SK-N-SH treated with all-trans-retinoic acid at 6 μM for 48 hours (cell line): ENCODE measurements at regions not wholly inside any gene's neighbourhood (a gene's known extent, or its start where the extent isn't known, plus 50 kb on each side); places are given as distances from the start of the nearest gene placed in this dataset.

Source experiments
- ATAC-seq: fragments of 200-7000 bp; cut with Tn5 transposase; 3 replicates; pipeline ENCODE4 v1.9.1; 2020; ENCODE audit warnings: mild to moderate bottlenecking, moderate library complexity
- ARNTL ChIP-seq: fragments of 450-650 bp; formaldehyde crosslinking; IDR thresholded peaks from 2 replicates; pipeline ENCODE4 v1.5.0; 2020; ENCODE audit warnings: low read depth, mild to moderate bottlenecking, moderate library complexity, borderline replicate concordance
- BACH2 ChIP-seq: fragments of 250-450 bp; sonication (Bioruptor Pico); IDR thresholded peaks from 2 replicates; pipeline ENCODE4 v1.9.0; 2021; ENCODE audit warnings: mild to moderate bottlenecking, borderline replicate concordance
- CSDC2 ChIP-seq: fragments of 250-450 bp; sonication (Bioruptor Pico); IDR thresholded peaks from 2 replicates; pipeline ENCODE4 v1.5.0; 2020; ENCODE audit warnings: mild to moderate bottlenecking, moderate library complexity
- ESRRG ChIP-seq: fragments of 250-450 bp; sonication (Bioruptor Pico); IDR thresholded peaks from 2 replicates; pipeline ENCODE4 v1.6.1; 2021; ENCODE audit warnings: mild to moderate bottlenecking
- GLIS3 ChIP-seq: fragments of 250-450 bp; sonication (Bioruptor Pico); IDR thresholded peaks from 2 replicates; pipeline ENCODE4 v1.5.0; 2020; ENCODE audit warnings: mild to moderate bottlenecking, moderate library complexity
- ISL1 ChIP-seq: fragments of 250-450 bp; sonication (Bioruptor Pico); IDR thresholded peaks from 2 replicates; pipeline ENCODE4 v2.1.2; 2022; ENCODE audit warnings: mild to moderate bottlenecking, moderate library complexity
- OSR1 ChIP-seq: fragments of 250-450 bp; sonication (Bioruptor Pico); IDR thresholded peaks from 2 replicates; pipeline ENCODE4 v1.8.0; 2022; ENCODE audit warnings: moderate library complexity, mild to moderate bottlenecking, inconsistent platforms
- PPARA ChIP-seq: fragments of 250-450 bp; sonication (Bioruptor Pico); IDR thresholded peaks from 2 replicates; pipeline ENCODE4 v1.5.0; 2020; ENCODE audit warnings: mild to moderate bottlenecking, borderline replicate concordance
- RARB ChIP-seq: fragments of 250-450 bp; sonication (Bioruptor Pico); IDR thresholded peaks from 2 replicates; pipeline ENCODE4 v1.8.0; 2021; ENCODE audit warnings: mild to moderate bottlenecking, moderate library complexity
- SNAI2 ChIP-seq: fragments of 250-450 bp; sonication (Bioruptor Pico); IDR thresholded peaks from 2 replicates; pipeline ENCODE4 v1.5.0; 2020; ENCODE audit warnings: mild to moderate bottlenecking, moderate library complexity
- TCF4 ChIP-seq: fragments of 250-450 bp; sonication (Bioruptor Pico); IDR thresholded peaks from 2 replicates; pipeline ENCODE4 v1.8.0; 2021; ENCODE audit warnings: mild to moderate bottlenecking, moderate library complexity, borderline replicate concordance
- TOX ChIP-seq: fragments of 250-450 bp; sonication (Bioruptor Pico); IDR thresholded peaks from 2 replicates; pipeline ENCODE4 v1.8.0; 2021; ENCODE audit warnings: mild to moderate bottlenecking, moderate library complexity, borderline replicate concordance
- ZC3H10 ChIP-seq: fragments of 250-450 bp; sonication (Bioruptor Pico); IDR thresholded peaks from 2 replicates; pipeline ENCODE4 v1.5.1; 2021; ENCODE audit warnings: mild to moderate bottlenecking, moderate library complexity
- ZFP3 ChIP-seq: fragments of 250-450 bp; sonication (Bioruptor Pico); IDR thresholded peaks from 2 replicates; pipeline ENCODE4 v1.5.0; 2020; ENCODE audit warnings: mild to moderate bottlenecking, moderate library complexity
- ZFP30 ChIP-seq: fragments of 450-650 bp; formaldehyde crosslinking; IDR thresholded peaks from 2 replicates; pipeline ENCODE4 v1.5.0; 2022; ENCODE audit warnings: mild to moderate bottlenecking, moderate library complexity
- ZNF565 ChIP-seq: fragments of 450-650 bp; formaldehyde crosslinking; conservative IDR thresholded peaks from 2 replicates; pipeline ENCODE4 v1.5.0; 2020; ENCODE audit warnings: low read depth, mild to moderate bottlenecking, moderate library complexity
- ZNF70 ChIP-seq: fragments of 450-650 bp; formaldehyde crosslinking; IDR thresholded peaks from 2 replicates; pipeline ENCODE4 v1.5.0; 2020; ENCODE audit warnings: mild to moderate bottlenecking, moderate library complexity
- ZNF8 ChIP-seq: fragments of 450-650 bp; formaldehyde crosslinking; IDR thresholded peaks from 2 replicates; pipeline ENCODE4 v1.5.0; 2020; ENCODE audit warnings: mild to moderate bottlenecking, moderate library complexity
- TF ChIP-seq, protein P1 (sequence below): fragments of 250-450 bp; sonication (Bioruptor Pico); IDR thresholded peaks from 2 replicates; pipeline ENCODE4 v1.8.0; 2021; ENCODE audit warnings: low read depth, mild to moderate bottlenecking, moderate library complexity, borderline replicate concordance
- TF ChIP-seq, protein P2 (sequence below): fragments of 250-450 bp; sonication (Bioruptor Pico); IDR thresholded peaks from 2 replicates; pipeline ENCODE4 v1.5.0; 2020; ENCODE audit warnings: mild to moderate bottlenecking, moderate library complexity
- TF ChIP-seq, protein P3 (sequence below): fragments of 250-450 bp; sonication (Bioruptor Pico); IDR thresholded peaks from 2 replicates; pipeline ENCODE4 v1.5.1; 2020; ENCODE audit warnings: low read depth, mild to moderate bottlenecking, moderate library complexity
- TF ChIP-seq, protein P4 (sequence below): fragments of 250-450 bp; sonication (Bioruptor Pico); IDR thresholded peaks from 2 replicates; pipeline ENCODE4 v1.5.1; 2021; ENCODE audit warnings: mild to moderate bottlenecking, moderate library complexity

DNA sequence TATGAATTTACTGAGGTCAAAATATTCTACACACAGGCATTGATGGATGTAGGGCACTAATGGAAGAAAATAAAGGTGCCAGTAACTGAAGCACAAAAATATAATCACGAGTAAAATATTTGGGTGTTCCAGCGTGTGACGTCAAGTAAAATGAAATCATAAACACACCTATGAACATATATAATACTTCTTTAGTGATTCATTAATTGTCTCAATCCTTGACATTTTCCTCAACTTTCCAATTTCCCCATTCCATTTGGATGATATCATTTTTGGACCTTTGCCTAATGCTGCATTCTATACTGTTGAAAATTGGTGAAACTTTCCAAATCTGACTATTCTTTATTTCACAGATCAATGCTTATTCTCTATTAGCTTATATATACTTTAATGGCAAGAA lies 649.3 kb downstream of the GALC start (continued):
- no peak for TF ChIP-seq ESRRG (CRISPR knock-in tag)
- TF ChIP-seq ZNF8: no peak
- TF ChIP-seq, protein P1, sequence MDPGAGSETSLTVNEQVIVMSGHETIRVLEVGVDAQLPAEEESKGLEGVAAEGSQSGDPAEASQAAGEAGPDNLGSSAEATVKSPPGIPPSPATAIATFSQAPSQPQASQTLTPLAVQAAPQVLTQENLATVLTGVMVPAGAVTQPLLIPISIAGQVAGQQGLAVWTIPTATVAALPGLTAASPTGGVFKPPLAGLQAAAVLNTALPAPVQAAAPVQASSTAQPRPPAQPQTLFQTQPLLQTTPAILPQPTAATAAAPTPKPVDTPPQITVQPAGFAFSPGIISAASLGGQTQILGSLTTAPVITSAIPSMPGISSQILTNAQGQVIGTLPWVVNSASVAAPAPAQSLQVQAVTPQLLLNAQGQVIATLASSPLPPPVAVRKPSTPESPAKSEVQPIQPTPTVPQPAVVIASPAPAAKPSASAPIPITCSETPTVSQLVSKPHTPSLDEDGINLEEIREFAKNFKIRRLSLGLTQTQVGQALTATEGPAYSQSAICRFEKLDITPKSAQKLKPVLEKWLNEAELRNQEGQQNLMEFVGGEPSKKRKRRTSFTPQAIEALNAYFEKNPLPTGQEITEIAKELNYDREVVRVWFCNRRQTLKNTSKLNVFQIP (CRISPR knock-in tag): no peak
- TF ChIP-seq CSDC2 (CRISPR knock-in tag): no peak

DNA sequence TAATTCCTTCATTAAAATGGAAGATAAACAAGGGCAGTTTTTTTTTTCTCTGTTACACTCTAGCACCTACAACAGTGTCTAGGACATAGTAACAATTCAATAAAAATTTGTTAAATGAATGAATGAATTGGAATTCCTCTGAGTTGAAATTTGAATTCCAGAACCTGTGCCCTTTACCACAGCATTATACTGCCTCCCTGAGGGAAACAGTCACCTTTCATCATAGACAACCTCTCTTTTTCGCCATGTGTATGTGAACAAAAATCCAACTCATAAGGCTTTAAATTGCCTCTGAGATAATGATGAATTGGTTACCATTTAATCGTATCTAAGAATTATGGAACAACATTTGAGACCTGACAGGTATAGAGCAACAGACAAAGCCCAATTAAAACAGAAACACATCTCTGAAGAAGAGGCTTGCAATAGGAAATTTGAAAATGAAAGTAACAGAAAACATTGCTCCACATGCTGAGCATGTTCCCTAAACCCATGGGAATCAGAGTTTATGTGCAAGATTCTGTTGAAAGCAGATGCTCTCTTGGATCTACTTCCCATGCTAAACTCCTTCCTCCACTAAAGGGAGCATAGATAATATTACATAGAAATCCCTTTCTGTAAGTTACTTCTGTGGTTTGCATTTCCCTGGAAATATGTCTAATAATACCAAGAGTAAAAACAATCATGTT lies 657.8 kb downstream of the GALC start:
- TF ChIP-seq GLIS3 (CRISPR knock-in tag) (no peak), BACH2 (CRISPR knock-in tag) (no peak)
- ATAC-seq: no peak

DNA sequence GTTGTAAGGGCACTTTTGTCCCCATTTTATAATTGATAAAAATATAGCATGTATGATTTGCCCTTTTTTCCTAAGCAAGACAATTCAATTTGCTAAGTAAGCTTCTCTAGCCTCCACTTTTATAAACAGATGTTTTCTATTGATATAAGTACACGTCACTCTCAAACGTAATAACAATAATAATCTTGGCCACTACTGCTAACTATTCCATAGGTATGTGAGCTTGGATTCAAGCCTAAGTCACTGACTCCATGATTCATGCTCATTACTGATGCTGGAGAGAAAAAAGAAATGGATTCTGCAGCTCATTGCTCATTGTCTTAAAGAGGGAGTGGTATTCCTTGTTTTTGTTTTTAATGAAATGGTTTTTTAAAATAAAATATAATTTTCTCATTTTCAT lies 661.0 kb downstream of the GALC start:
- no peak for ATAC-seq
- TF ChIP-seq OSR1 (CRISPR knock-in tag) (no peak), ARNTL (CRISPR knock-in tag) (no peak), GLIS3 (CRISPR knock-in tag) (no peak), ZNF70 (CRISPR knock-in tag) (no peak), PPARA (CRISPR knock-in tag) (no peak), ESRRG (CRISPR knock-in tag) (no peak), ZNF565 (CRISPR knock-in tag) (no peak), RARB (CRISPR knock-in tag) (no peak), ZFP30 (CRISPR knock-in tag) (no peak), ZFP3 (no peak), ISL1 (no peak)
- TF ChIP-seq, protein P2, sequence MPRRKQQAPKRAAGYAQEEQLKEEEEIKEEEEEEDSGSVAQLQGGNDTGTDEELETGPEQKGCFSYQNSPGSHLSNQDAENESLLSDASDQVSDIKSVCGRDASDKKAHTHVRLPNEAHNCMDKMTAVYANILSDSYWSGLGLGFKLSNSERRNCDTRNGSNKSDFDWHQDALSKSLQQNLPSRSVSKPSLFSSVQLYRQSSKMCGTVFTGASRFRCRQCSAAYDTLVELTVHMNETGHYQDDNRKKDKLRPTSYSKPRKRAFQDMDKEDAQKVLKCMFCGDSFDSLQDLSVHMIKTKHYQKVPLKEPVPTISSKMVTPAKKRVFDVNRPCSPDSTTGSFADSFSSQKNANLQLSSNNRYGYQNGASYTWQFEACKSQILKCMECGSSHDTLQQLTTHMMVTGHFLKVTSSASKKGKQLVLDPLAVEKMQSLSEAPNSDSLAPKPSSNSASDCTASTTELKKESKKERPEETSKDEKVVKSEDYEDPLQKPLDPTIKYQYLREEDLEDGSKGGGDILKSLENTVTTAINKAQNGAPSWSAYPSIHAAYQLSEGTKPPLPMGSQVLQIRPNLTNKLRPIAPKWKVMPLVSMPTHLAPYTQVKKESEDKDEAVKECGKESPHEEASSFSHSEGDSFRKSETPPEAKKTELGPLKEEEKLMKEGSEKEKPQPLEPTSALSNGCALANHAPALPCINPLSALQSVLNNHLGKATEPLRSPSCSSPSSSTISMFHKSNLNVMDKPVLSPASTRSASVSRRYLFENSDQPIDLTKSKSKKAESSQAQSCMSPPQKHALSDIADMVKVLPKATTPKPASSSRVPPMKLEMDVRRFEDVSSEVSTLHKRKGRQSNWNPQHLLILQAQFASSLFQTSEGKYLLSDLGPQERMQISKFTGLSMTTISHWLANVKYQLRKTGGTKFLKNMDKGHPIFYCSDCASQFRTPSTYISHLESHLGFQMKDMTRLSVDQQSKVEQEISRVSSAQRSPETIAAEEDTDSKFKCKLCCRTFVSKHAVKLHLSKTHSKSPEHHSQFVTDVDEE (CRISPR knock-in tag): no peak
- TF ChIP-seq, protein P1 (CRISPR knock-in tag): no peak

DNA sequence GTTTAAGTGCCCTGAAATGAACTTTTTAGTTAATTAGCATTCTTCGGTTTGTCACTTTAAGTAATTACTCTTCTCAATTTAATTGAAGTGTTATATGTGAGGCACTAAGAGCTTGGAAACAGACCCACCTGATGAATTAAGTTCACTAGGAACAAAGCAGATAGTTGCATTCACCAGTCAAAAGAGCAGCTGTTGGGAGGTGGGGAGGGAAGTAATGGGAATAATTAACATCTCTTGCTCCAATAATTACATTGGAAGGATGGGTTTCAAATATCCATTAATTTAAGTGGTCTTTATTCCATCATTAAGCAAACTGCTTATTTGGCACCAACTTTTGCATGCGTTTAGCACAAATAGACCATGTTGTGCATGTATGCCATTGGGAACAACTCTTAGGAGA lies 667.2 kb downstream of the GALC start:
- no peak for ATAC-seq
- TF ChIP-seq ZC3H10 (CRISPR knock-in tag) (no peak), ESRRG (CRISPR knock-in tag) (no peak), TOX (CRISPR knock-in tag) (no peak), ISL1 (no peak), GLIS3 (CRISPR knock-in tag) (no peak), ZNF8 (no peak), OSR1 (CRISPR knock-in tag) (no peak), TCF4 (CRISPR knock-in tag) (no peak), ZNF565 (CRISPR knock-in tag) (no peak), ZFP3 (no peak), ARNTL (CRISPR knock-in tag) (no peak), SNAI2 (CRISPR knock-in tag) (no peak), ZNF70 (CRISPR knock-in tag) (no peak), PPARA (CRISPR knock-in tag) (no peak), BACH2 (CRISPR knock-in tag) (no peak)
- TF ChIP-seq, protein P3, sequence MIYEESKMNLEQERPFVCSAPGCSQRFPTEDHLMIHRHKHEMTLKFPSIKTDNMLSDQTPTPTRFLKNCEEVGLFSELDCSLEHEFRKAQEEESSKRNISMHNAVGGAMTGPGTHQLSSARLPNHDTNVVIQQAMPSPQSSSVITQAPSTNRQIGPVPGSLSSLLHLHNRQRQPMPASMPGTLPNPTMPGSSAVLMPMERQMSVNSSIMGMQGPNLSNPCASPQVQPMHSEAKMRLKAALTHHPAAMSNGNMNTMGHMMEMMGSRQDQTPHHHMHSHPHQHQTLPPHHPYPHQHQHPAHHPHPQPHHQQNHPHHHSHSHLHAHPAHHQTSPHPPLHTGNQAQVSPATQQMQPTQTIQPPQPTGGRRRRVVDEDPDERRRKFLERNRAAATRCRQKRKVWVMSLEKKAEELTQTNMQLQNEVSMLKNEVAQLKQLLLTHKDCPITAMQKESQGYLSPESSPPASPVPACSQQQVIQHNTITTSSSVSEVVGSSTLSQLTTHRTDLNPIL (CRISPR knock-in tag): no peak
- TF ChIP-seq, protein P1 (CRISPR knock-in tag): no peak
- TF ChIP-seq, protein P4, sequence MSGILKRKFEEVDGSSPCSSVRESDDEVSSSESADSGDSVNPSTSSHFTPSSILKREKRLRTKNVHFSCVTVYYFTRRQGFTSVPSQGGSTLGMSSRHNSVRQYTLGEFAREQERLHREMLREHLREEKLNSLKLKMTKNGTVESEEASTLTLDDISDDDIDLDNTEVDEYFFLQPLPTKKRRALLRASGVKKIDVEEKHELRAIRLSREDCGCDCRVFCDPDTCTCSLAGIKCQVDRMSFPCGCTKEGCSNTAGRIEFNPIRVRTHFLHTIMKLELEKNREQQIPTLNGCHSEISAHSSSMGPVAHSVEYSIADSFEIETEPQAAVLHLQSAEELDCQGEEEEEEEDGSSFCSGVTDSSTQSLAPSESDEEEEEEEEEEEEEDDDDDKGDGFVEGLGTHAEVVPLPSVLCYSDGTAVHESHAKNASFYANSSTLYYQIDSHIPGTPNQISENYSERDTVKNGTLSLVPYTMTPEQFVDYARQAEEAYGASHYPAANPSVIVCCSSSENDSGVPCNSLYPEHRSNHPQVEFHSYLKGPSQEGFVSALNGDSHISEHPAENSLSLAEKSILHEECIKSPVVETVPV (CRISPR knock-in tag): no peak
- TF ChIP-seq, all 23 proteins: peak for 0
